WTC11 (cell line): ENCODE measurements at regions not wholly inside any gene's neighbourhood (a gene's known extent, or its start where the extent isn't known, plus 50 kb on each side); places are given as distances from the start of the nearest gene placed in this dataset.

Source experiments
- ATAC-seq: fragments of 200-7000 bp; cut with Tn5 transposase; 2 replicates; pipeline ENCODE4 v1.10.0; 2021; ENCODE audit warnings: mild to moderate bottlenecking, moderate library complexity
- CTCF ChIA-PET: fragments of 300-600 bp; sonication (Branson Sonifier 250); formaldehyde crosslinking; loops from one replicate; lab custom pipeline; 2021; ENCODE audit warnings: antibody characterized with exemption; lab: Charles Lee
- POLR2A ChIA-PET: fragments of 350-600 bp; sonication (Branson Sonifier 250); formaldehyde crosslinking; loops from one replicate; lab custom pipeline; 2021; ENCODE audit warnings: antibody characterized with exemption; lab: Charles Lee
- DNase-seq: peaks from one replicate; pipeline ENCODE4 v3.0.0; 2021; ENCODE audit warnings: low spot score
- H3K27ac Mint-ChIP-seq: 2 replicates; pipeline ENCODE4 v1.8.0; 2021; ENCODE audit warnings: mixed read lengths
- H3K27me3 Mint-ChIP-seq: 2 replicates; pipeline ENCODE4 v1.8.0; 2021; ENCODE audit warnings: low read depth, mild to moderate bottlenecking, moderate library complexity, mixed read lengths
- H3K36me3 Mint-ChIP-seq: 2 replicates; pipeline ENCODE4 v1.8.0; 2021; ENCODE audit warnings: mixed read lengths
- H3K4me1 Mint-ChIP-seq: 2 replicates; pipeline ENCODE4 v1.8.0; 2022; ENCODE audit warnings: mixed read lengths
- H3K4me3 Mint-ChIP-seq: 2 replicates; pipeline ENCODE4 v1.8.0; 2021; ENCODE audit warnings: mild to moderate bottlenecking, moderate library complexity, mixed read lengths
- H3K9me3 Mint-ChIP-seq: 2 replicates; pipeline ENCODE4 v1.8.0; 2021; ENCODE audit warnings: mixed read lengths
- FOXJ3 ChIP-seq: sonication (generic); formaldehyde crosslinking; IDR thresholded peaks from 2 replicates; pipeline ENCODE4 v1.9.0; 2021; ENCODE audit warnings: missing genetic modification reagents, mild to moderate bottlenecking, borderline replicate concordance
- NFATC4 ChIP-seq: fragments of 250-450 bp; sonication (Bioruptor Pico); IDR thresholded peaks from 2 replicates; pipeline ENCODE4 v1.9.0; 2021; ENCODE audit warnings: mild to moderate bottlenecking
- SMAD3 ChIP-seq: sonication (generic); formaldehyde crosslinking; IDR thresholded peaks from 2 replicates; pipeline ENCODE4 v1.8.0; 2022; ENCODE audit warnings: missing genetic modification reagents, mild to moderate bottlenecking, borderline replicate concordance
- ZNF423 ChIP-seq: fragments of 250-450 bp; sonication (Bioruptor Pico); IDR thresholded peaks from 2 replicates; pipeline ENCODE4 v2.1.2; 2022; ENCODE audit warnings: mild to moderate bottlenecking, moderate library complexity
- TF ChIP-seq, protein P1 (sequence below): sonication (generic); formaldehyde crosslinking; conservative IDR thresholded peaks from 2 replicates; pipeline ENCODE4 v1.8.1; 2023; ENCODE audit warnings: mild to moderate bottlenecking, low read depth, missing genetic modification reagents, moderate library complexity
- TF ChIP-seq, protein P2 (sequence below): fragments of 250-450 bp; sonication (Bioruptor Pico); IDR thresholded peaks from 2 replicates; pipeline ENCODE4 v1.9.0; 2021; ENCODE audit warnings: mild to moderate bottlenecking

DNA sequence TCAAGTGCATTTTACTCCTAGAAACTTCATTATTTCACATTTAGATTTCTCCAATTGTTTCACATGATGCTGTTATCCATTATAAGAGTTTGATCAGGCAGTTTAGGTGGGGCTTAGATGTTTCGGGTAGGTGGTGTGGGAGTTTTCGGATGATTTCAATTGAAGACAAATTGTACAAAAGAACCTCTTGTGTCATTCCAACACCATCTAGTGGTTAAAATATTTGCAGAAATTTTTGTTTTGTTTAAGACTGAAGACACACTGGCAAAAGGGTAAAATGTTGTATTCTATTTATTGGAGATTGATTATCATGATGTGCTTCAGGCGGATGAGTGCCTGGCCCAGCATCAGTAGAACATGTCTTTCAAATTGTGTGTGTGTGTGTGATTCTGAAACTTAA, 212.7 kb downstream of the SH3BGRL start:
- no peak for DNase-seq
- CTCF ChIA-PET, result no interaction called here
- H3K4me3 Mint-ChIP-seq, result no peak overlapping the region

More for the DNA sequence above, 212.7 kb downstream of the SH3BGRL start:
- H3K4me1 Mint-ChIP-seq, result no peaks in the 10 kb centered on the region
- H3K9me3 Mint-ChIP-seq, result no peaks in the 10 kb centered on the region
- no peaks in the 10 kb centered on the region for H3K27me3 Mint-ChIP-seq
- POLR2A ChIA-PET, result no interaction called here
- ATAC-seq, result no peak
- TF ChIP-seq NFATC4 (CRISPR knock-in tag) (no peak), ZNF423 (CRISPR knock-in tag) (no peak), SMAD3 (CRISPR knock-in tag) (no peak), FOXJ3 (CRISPR knock-in tag) (no peak)
- TF ChIP-seq, protein P1, sequence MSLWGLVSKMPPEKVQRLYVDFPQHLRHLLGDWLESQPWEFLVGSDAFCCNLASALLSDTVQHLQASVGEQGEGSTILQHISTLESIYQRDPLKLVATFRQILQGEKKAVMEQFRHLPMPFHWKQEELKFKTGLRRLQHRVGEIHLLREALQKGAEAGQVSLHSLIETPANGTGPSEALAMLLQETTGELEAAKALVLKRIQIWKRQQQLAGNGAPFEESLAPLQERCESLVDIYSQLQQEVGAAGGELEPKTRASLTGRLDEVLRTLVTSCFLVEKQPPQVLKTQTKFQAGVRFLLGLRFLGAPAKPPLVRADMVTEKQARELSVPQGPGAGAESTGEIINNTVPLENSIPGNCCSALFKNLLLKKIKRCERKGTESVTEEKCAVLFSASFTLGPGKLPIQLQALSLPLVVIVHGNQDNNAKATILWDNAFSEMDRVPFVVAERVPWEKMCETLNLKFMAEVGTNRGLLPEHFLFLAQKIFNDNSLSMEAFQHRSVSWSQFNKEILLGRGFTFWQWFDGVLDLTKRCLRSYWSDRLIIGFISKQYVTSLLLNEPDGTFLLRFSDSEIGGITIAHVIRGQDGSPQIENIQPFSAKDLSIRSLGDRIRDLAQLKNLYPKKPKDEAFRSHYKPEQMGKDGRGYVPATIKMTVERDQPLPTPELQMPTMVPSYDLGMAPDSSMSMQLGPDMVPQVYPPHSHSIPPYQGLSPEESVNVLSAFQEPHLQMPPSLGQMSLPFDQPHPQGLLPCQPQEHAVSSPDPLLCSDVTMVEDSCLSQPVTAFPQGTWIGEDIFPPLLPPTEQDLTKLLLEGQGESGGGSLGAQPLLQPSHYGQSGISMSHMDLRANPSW (CRISPR knock-in tag), result no peak
- TF ChIP-seq, protein P2, sequence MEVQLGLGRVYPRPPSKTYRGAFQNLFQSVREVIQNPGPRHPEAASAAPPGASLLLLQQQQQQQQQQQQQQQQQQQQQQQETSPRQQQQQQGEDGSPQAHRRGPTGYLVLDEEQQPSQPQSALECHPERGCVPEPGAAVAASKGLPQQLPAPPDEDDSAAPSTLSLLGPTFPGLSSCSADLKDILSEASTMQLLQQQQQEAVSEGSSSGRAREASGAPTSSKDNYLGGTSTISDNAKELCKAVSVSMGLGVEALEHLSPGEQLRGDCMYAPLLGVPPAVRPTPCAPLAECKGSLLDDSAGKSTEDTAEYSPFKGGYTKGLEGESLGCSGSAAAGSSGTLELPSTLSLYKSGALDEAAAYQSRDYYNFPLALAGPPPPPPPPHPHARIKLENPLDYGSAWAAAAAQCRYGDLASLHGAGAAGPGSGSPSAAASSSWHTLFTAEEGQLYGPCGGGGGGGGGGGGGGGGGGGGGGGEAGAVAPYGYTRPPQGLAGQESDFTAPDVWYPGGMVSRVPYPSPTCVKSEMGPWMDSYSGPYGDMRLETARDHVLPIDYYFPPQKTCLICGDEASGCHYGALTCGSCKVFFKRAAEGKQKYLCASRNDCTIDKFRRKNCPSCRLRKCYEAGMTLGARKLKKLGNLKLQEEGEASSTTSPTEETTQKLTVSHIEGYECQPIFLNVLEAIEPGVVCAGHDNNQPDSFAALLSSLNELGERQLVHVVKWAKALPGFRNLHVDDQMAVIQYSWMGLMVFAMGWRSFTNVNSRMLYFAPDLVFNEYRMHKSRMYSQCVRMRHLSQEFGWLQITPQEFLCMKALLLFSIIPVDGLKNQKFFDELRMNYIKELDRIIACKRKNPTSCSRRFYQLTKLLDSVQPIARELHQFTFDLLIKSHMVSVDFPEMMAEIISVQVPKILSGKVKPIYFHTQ (CRISPR knock-in tag), result no peak
- TF ChIP-seq, all 79 proteins: peak for 0
- Mint-ChIP-seq H3K36me3 (no peaks in the 10 kb centered on the region), H3K27ac (no peak overlapping the region)
